ENCODE measurements at regions not wholly inside any gene's neighbourhood (a gene's known extent, or its start where the extent isn't known, plus 50 kb on each side); places are given as distances from the start of the nearest gene placed in this dataset.

DNA sequence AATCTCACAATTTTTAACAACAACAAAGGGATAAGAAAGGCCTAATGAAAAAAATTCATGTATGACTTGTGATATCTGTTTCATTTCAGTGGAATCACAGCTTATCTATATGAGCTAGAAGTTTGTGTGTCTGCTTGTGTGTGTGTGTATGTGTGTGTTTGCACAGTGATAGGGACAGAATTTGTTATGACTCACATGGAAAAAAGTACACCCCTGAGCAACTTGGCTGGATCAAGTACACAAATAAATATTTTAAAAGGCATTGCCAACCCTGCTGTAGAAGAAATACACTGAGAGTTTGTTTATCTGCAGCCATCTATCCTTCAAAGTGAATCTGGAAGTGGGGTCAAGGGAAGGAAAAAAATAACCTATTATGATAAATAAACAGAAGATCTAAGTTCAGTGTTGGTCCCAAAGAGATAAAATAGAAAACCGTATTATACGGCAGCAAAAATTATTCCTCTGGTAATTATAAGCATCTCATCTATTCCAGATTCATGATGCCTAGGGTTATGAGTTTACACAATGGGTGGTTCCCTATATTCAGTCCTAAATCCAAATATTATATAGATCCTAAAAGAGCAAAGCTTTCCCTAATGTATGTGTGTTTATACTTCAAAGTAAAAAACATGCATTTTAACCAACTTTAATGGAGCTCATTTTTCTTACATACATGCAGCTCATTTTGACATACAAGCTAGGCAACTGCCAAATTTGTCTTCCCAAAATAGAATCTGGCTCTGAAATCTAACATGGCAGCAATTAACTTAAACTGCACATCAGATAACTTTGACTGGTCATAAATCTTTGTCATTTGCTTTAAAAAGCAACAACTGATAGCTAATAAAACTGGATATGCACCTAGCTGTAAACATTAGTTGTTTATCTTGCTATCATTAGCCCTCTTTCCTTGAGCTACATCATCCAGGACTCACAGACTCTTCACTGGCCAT lies 420.6 kb downstream of the IRS1 start:
- ATAC-seq (no peak), DNase-seq (ENCODE audit: low read depth, low spot score) (no peak)
- CTCF ChIA-PET: no interaction called here
- Histone ChIP-seq H3K27ac (ENCODE audit: low read length) (no peak overlapping the region; the same call in 1 of the 2 replicates), H3K36me3 (ENCODE audit: control insufficient read depth, insufficient read depth, low read length) (no peaks in the 10 kb centered on the region), H3K4me3 (ENCODE audit: low read depth in 2 of 2, low read length in 2 of 2) (no peak overlapping the region), H3K4me1 (ENCODE audit: control insufficient read depth, insufficient read depth, low read length) (no peaks in the 10 kb centered on the region), H3K9me3 (ENCODE audit: control insufficient read depth, insufficient read depth, low read depth, low read length) (no peaks in the 10 kb centered on the region), H3K27me3 (ENCODE audit: control insufficient read depth, insufficient read depth, low read length) (no peaks in the 10 kb centered on the region)
- intact Hi-C loops (cut with micrococcal nuclease; ENCODE audit: unreplicated experiment) (no loop called here), in situ Hi-C loops (cut with HindIII; ENCODE audit: low pct_unique_long_range_greater_than_20kb, low sequenced_read_pairs) (no loop called here)
- POLR2A ChIA-PET: no interaction called here
- peak; percentile 37; the same call in 1 of the 2 replicates for TF ChIP-seq TCF7L2 (IDR thresholded peaks at IDR 0.05; ENCODE audit: low read depth, low read length)
- TF ChIP-seq, protein P1, sequence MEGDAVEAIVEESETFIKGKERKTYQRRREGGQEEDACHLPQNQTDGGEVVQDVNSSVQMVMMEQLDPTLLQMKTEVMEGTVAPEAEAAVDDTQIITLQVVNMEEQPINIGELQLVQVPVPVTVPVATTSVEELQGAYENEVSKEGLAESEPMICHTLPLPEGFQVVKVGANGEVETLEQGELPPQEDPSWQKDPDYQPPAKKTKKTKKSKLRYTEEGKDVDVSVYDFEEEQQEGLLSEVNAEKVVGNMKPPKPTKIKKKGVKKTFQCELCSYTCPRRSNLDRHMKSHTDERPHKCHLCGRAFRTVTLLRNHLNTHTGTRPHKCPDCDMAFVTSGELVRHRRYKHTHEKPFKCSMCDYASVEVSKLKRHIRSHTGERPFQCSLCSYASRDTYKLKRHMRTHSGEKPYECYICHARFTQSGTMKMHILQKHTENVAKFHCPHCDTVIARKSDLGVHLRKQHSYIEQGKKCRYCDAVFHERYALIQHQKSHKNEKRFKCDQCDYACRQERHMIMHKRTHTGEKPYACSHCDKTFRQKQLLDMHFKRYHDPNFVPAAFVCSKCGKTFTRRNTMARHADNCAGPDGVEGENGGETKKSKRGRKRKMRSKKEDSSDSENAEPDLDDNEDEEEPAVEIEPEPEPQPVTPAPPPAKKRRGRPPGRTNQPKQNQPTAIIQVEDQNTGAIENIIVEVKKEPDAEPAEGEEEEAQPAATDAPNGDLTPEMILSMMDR (IDR thresholded peaks at IDR 0.05): no peak
- BruUV-seq (replicated peaks): no TSS peak

DNA sequence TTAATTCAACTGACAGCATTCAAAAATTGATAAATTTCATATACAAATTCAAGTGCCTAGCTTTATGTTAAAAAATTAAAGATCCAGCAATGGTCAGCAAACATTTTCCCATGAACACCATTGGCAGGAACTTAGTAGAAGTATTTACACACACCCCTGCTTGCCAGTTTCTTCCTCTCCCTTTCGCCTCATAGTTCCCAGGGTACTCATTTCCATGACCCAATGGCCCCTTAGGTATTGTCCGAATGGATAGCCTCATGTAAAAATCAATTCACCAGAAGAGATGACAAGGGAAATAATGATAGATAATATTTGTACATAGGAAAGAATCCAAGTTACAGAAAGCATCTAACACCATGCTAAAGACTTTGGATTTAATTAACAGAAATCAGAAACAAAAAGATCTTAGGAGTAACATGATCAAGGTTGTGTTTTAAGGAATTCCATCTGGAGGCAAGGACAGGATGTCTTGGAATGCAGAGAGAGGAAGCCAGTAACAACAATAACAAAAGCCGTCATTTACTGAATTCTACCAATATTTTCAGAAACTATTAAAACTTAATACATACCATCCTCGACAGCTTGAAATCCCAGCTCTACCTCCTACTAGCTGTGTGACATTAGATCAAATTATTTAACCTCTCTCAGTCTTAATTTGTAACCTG lies 423.0 kb downstream of the IRS1 start:
- H3K27me3 ChIP-seq (ENCODE audit: control insufficient read depth, insufficient read depth, low read length): no peaks in the 10 kb centered on the region
- H3K4me1 ChIP-seq (ENCODE audit: control insufficient read depth, insufficient read depth, low read length): no peaks in the 10 kb centered on the region
- no peak overlapping the region for H3K27ac ChIP-seq (ENCODE audit: low read length)
- no peak overlapping the region for H3K4me3 ChIP-seq (ENCODE audit: low read depth in 2 of 2, low read length in 2 of 2)
- H3K9me3 ChIP-seq (ENCODE audit: control insufficient read depth, insufficient read depth, low read depth, low read length): no peaks in the 10 kb centered on the region
- intact Hi-C loops (cut with micrococcal nuclease; ENCODE audit: unreplicated experiment) (no loop called here), in situ Hi-C loops (cut with HindIII; ENCODE audit: low pct_unique_long_range_greater_than_20kb, low sequenced_read_pairs) (no loop called here)
- H3K36me3 ChIP-seq (ENCODE audit: control insufficient read depth, insufficient read depth, low read length): no peaks in the 10 kb centered on the region
- BruUV-seq (replicated peaks): no TSS peak
- ATAC-seq (no peak), DNase-seq (ENCODE audit: low read depth, low spot score) (no peak)
- CTCF ChIA-PET: no interaction called here
- TF ChIP-seq TCF7L2 (IDR thresholded peaks at IDR 0.05; ENCODE audit: low read depth, low read length): no peak
- TF ChIP-seq, protein P1 (IDR thresholded peaks at IDR 0.05): no peak
- TF ChIP-seq, protein P2, sequence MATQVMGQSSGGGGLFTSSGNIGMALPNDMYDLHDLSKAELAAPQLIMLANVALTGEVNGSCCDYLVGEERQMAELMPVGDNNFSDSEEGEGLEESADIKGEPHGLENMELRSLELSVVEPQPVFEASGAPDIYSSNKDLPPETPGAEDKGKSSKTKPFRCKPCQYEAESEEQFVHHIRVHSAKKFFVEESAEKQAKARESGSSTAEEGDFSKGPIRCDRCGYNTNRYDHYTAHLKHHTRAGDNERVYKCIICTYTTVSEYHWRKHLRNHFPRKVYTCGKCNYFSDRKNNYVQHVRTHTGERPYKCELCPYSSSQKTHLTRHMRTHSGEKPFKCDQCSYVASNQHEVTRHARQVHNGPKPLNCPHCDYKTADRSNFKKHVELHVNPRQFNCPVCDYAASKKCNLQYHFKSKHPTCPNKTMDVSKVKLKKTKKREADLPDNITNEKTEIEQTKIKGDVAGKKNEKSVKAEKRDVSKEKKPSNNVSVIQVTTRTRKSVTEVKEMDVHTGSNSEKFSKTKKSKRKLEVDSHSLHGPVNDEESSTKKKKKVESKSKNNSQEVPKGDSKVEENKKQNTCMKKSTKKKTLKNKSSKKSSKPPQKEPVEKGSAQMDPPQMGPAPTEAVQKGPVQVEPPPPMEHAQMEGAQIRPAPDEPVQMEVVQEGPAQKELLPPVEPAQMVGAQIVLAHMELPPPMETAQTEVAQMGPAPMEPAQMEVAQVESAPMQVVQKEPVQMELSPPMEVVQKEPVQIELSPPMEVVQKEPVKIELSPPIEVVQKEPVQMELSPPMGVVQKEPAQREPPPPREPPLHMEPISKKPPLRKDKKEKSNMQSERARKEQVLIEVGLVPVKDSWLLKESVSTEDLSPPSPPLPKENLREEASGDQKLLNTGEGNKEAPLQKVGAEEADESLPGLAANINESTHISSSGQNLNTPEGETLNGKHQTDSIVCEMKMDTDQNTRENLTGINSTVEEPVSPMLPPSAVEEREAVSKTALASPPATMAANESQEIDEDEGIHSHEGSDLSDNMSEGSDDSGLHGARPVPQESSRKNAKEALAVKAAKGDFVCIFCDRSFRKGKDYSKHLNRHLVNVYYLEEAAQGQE (IDR thresholded peaks at IDR 0.05; ENCODE audit: insufficient read depth in 1 of 2, low read depth in 2 of 2, low read length in 1 of 2): no peak
- TF ChIP-seq POLR2AphosphoS5 (IDR thresholded peaks at IDR 0.05; ENCODE audit: low read depth, low read length): no peak
- no peak for TF ChIP-seq SIN3A (IDR thresholded peaks at IDR 0.05; ENCODE audit: borderline replicate concordance, insufficient read depth, low read depth, low read length)
- POLR2A ChIA-PET: no interaction called here

All from Panc1 (cell line).